ENCODE measurements at regions not wholly inside any gene's neighbourhood (a gene's known extent, or its start where the extent isn't known, plus 50 kb on each side); places are given as distances from the start of the nearest gene placed in this dataset.

- no peak for DNase-seq (ENCODE audit: low spot score)
- no peak for TF ChIP-seq CTCF (IDR thresholded peaks at IDR 0.05; ENCODE audit: extremely low read depth, missing control alignments)
Measured at GRCh38 chr9:19583890-19584289, 175.1 kb downstream of the ACER2 start.

- no peak for DNase-seq (ENCODE audit: low spot score)
- no peak for TF ChIP-seq CTCF (IDR thresholded peaks at IDR 0.05; ENCODE audit: extremely low read depth, missing control alignments)
Measured at GRCh38 chr9:19577411-19577810, 168.6 kb downstream of the ACER2 start.

GRCh38 chr9:19568946-19569345 is 160.1 kb downstream of the ACER2 start:
- DNase-seq (ENCODE audit: low spot score), result no peak
- no peak for TF ChIP-seq CTCF (IDR thresholded peaks at IDR 0.05; ENCODE audit: extremely low read depth, missing control alignments)

- TF ChIP-seq CTCF (IDR thresholded peaks at IDR 0.05; ENCODE audit: extremely low read depth, missing control alignments), result no peak
- no peak for DNase-seq (ENCODE audit: low spot score)
Measured at GRCh38 chr9:19564396-19565061, 155.7 kb downstream of the ACER2 start.

GRCh38 chr9:19555214-19555613 is 146.4 kb downstream of the ACER2 start:
- no peak for DNase-seq (ENCODE audit: low spot score)
- TF ChIP-seq CTCF (IDR thresholded peaks at IDR 0.05; ENCODE audit: extremely low read depth, missing control alignments), result no peak

GRCh38 chr9:19554529-19554928 is 145.7 kb downstream of the ACER2 start:
- no peak for TF ChIP-seq CTCF (IDR thresholded peaks at IDR 0.05; ENCODE audit: extremely low read depth, missing control alignments)
- no peak for DNase-seq (ENCODE audit: low spot score)

- no peak for TF ChIP-seq CTCF (IDR thresholded peaks at IDR 0.05; ENCODE audit: extremely low read depth, missing control alignments)
- DNase-seq (ENCODE audit: low spot score), result no peak
Measured at GRCh38 chr9:19553441-19553840, 144.6 kb downstream of the ACER2 start.
